Sigmoid colon (tissue), 6 donors: ENCODE measurements at regions not wholly inside any gene's neighbourhood (a gene's known extent, or its start where the extent isn't known, plus 50 kb on each side); places are given as distances from the start of the nearest gene placed in this dataset.

Experiments
- DNase-seq: peaks from one replicate; pipeline ENCODE4 v3.0.0-alpha.2; 2019
- H3K27ac ChIP-seq, 4 donors: fragments of 200-600 bp; sonication (generic); one replicate each; pipeline ENCODE4 v1.5.1; 2016 to 2019; ENCODE audit warnings: mild to moderate bottlenecking in 1 of 4
- H3K27me3 ChIP-seq, 3 donors: fragments of 200-600 bp; sonication (generic); one replicate each; pipeline ENCODE4 v1.5.1; 2019; ENCODE audit warnings: mild to moderate bottlenecking in 1 of 3
- H3K36me3 ChIP-seq, 4 donors: fragments of 200-600 bp; sonication (generic); one replicate each; pipeline ENCODE4 v1.5.1; 2016 to 2019
- H3K4me1 ChIP-seq, 4 donors: fragments of 200-600 bp; sonication (generic); one replicate each; pipeline ENCODE4 v1.5.1; 2017 to 2019
- H3K4me3 ChIP-seq, 4 donors: fragments of 200-600 bp; sonication (generic); one replicate each; pipeline ENCODE4 v1.5.1; 2017 to 2019; ENCODE audit warnings: mild to moderate bottlenecking in 2 of 4, moderate library complexity in 1 of 4
- H3K9me3 ChIP-seq, 4 donors: fragments of 200-600 bp in 3 of 4; sonication (generic) in 3 of 4; one replicate each; pipeline versions ENCODE4 v1.5.1 to v1.6.1; 2013 to 2019
- EP300 ChIP-seq, 4 donors: sonication (generic); formaldehyde crosslinking; IDR thresholded peaks; one replicate each; pipeline ENCODE4 v1.6.1; 2017; ENCODE audit warnings: antibody characterized with exemption in 4 of 4
- POLR2A ChIP-seq, 2 donors: fragments of 450-650 bp; IDR thresholded peaks; one replicate each; pipeline ENCODE4 v1.6.1; 2016; ENCODE audit warnings: antibody characterized with exemption in 2 of 2, mild to moderate bottlenecking in 2 of 2, moderate library complexity in 2 of 2
- POLR2AphosphoS5 ChIP-seq, 4 donors: sonication (generic); formaldehyde crosslinking; IDR thresholded peaks; one replicate each; pipeline ENCODE4 v1.6.1; 2017; ENCODE audit warnings: antibody characterized with exemption in 4 of 4
- WGBS, 2 donors: extraction: QIAGEN DNeasy Blood & Tissue Kit; methylation state at CpG; one replicate each; pipeline ENCODE4 v1.1.7; 2013; 5-methylcytosine and 5-hydroxymethylcytosine counted together
- intact Hi-C: fragments of 100-400 bp; cut with DNase I; formaldehyde crosslinking; loops from one replicate; pipeline ENCODE4 v1.15.1; 2023
- TF ChIP-seq, protein P1 (sequence below), 4 experiments: fragments of 450-650 bp in 3 of 4; fragments of 200-600 bp in 1 of 4; IDR thresholded peaks; one replicate each; pipeline ENCODE4 v1.5.1; 2016 to 2019; ENCODE audit warnings: antibody characterized with exemption in 4 of 4, mild to moderate bottlenecking in 3 of 4, moderate library complexity in 2 of 4
- donor health status: healthy with polysubstance abuse.
- donor health status: healthy.

DNA sequence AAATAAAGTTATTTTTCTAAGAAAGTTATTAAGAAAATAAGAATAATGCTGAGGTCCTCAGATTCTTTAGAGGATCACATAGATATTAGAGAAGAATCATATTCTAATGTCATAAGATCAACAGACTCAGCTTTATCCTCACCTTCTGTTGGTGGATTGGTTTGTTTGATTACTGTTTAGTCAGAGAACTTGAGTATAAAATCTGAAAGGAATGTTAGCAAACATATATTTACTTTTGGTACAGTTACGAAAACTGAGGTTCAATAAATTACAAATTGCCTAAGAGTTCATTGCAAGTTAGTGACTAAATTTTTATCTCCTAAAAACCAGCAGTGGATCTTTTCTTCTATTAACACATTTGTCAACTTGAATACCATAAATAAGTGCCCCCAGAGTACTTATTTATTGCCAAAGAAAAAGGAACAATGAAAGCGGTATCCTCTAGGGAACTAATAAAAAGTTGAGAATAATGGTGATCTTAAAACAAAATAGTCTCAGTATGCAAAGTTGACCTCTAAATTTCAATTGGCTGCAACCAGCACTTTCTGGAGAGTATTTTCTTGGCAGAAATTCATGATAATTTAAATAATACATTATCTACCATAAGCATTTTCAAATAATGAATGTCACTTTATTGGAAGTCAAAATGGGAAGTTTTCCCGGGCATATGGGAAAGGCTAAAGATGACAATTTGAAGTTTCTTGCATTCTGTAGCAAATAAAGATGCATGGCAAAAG is 296.8 kb downstream of the OTOL1 start:
- WGBS, 2 donors, result 74 to 87% methylated on average over 3 of the region's 3 CpGs
- intact Hi-C loops, result no loop called here
- Histone ChIP-seq H3K36me3 (no peaks in the 10 kb centered on the region), H3K4me1 (no peaks in the 10 kb centered on the region), H3K9me3 (no peaks in the 10 kb centered on the region), H3K27me3 (no peaks in the 10 kb centered on the region), H3K27ac (no peak overlapping the region), H3K4me3 (no peak overlapping the region)
- DNase-seq, result no peak
- TF ChIP-seq, protein P1, sequence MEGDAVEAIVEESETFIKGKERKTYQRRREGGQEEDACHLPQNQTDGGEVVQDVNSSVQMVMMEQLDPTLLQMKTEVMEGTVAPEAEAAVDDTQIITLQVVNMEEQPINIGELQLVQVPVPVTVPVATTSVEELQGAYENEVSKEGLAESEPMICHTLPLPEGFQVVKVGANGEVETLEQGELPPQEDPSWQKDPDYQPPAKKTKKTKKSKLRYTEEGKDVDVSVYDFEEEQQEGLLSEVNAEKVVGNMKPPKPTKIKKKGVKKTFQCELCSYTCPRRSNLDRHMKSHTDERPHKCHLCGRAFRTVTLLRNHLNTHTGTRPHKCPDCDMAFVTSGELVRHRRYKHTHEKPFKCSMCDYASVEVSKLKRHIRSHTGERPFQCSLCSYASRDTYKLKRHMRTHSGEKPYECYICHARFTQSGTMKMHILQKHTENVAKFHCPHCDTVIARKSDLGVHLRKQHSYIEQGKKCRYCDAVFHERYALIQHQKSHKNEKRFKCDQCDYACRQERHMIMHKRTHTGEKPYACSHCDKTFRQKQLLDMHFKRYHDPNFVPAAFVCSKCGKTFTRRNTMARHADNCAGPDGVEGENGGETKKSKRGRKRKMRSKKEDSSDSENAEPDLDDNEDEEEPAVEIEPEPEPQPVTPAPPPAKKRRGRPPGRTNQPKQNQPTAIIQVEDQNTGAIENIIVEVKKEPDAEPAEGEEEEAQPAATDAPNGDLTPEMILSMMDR (IDR thresholded peaks at IDR 0.05), result no peak
- TF ChIP-seq POLR2A (IDR thresholded peaks at IDR 0.05), result no peak

DNA sequence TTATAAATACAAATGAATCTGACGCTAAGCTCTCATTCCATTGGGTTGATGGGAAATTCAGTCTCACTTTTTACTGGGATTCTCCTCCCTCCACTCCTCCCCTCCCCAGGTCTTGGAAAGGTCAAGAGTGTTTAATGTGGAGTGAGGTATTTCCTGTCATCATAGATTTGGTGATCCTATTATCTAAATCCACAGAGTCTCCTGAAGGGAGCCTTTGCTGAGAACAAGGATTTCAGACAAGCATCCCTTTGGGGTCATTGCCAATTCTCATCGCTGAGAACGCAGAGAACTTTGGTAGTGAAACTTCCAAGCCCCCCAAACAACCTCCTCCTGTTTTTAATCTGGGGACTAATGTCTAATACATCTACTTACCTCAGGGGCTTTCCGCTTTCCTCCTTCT is 297.9 kb downstream of the OTOL1 start:
- Histone ChIP-seq H3K9me3 (no peaks in the 10 kb centered on the region), H3K4me1 (no peaks in the 10 kb centered on the region), H3K27ac (no peak overlapping the region), H3K4me3 (no peak overlapping the region), H3K27me3 (no peaks in the 10 kb centered on the region), H3K36me3 (no peaks in the 10 kb centered on the region)
- intact Hi-C loops, result no loop called here
- DNase-seq, result no peak
- TF ChIP-seq EP300 (IDR thresholded peaks at IDR 0.05) (no peak), POLR2A (IDR thresholded peaks at IDR 0.05) (no peak), POLR2AphosphoS5 (IDR thresholded peaks at IDR 0.05) (no peak)
- TF ChIP-seq, protein P1 (IDR thresholded peaks at IDR 0.05), result no peak
- 95 to 97% methylated on average over 4 of the region's 4 CpGs for WGBS, 2 donors

DNA sequence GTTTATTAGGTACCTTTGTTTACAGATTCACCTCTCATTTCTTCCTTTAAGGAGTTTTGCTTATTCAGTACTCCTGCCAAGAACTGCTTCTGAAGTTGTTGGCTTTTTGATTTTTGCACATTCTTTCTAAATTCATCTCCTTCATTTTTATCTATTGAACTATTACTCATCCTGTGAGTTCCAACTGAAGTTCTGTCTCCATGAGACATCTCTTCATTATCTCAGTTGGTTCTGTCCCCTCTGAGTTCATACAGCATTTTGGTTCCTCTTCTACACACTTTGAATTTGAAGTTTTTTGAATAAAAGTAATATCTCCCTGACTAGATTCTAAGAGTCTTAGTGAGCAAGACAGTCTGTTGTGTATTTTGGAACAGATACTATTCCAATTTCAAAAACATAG is 299.7 kb downstream of the OTOL1 start:
- no peaks in the 10 kb centered on the region for H3K4me1 ChIP-seq
- TF ChIP-seq POLR2AphosphoS5 (IDR thresholded peaks at IDR 0.05) (no peak), EP300 (IDR thresholded peaks at IDR 0.05) (no peak)
- TF ChIP-seq, protein P1 (IDR thresholded peaks at IDR 0.05), result no peak
- intact Hi-C loops, result no loop called here
- H3K4me3 ChIP-seq, result no peak overlapping the region
- H3K9me3 ChIP-seq, result no peaks in the 10 kb centered on the region
- no peak for DNase-seq
- no peak overlapping the region for H3K27ac ChIP-seq
- H3K27me3 ChIP-seq, result no peaks in the 10 kb centered on the region
- H3K36me3 ChIP-seq, result no peaks in the 10 kb centered on the region

DNA sequence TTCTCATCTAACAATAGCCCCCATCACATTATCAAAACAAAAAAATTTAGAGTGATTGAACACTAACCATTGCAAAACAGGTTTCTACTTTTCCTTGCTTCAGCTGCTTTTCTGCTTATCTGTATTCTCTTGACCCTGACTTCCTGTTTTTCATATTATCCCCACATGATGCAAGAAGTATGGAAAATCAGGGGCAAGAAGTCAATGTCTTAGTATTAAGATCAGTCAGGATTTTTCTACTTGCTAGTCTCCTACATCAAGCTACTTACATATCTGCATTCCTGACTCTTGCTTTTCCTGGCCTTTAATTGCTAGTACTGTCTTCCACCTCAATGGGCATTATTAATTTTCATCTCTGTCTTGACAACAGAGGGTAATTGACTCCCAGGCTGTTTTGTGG is 300.2 kb downstream of the OTOL1 start:
- H3K36me3 ChIP-seq, result no peaks in the 10 kb centered on the region
- H3K9me3 ChIP-seq, result no peaks in the 10 kb centered on the region
- no peaks in the 10 kb centered on the region for H3K27me3 ChIP-seq
- TF ChIP-seq POLR2A (IDR thresholded peaks at IDR 0.05), result no peak
- TF ChIP-seq, protein P1 (IDR thresholded peaks at IDR 0.05), result no peak
- TF ChIP-seq EP300 (IDR thresholded peaks at IDR 0.05), result no peak
- TF ChIP-seq POLR2AphosphoS5 (IDR thresholded peaks at IDR 0.05), result no peak
- H3K4me3 ChIP-seq, result no peak overlapping the region
- no peak for DNase-seq
- no peak overlapping the region for H3K27ac ChIP-seq
- H3K4me1 ChIP-seq, result no peaks in the 10 kb centered on the region
- intact Hi-C loops, result no loop called here

DNA sequence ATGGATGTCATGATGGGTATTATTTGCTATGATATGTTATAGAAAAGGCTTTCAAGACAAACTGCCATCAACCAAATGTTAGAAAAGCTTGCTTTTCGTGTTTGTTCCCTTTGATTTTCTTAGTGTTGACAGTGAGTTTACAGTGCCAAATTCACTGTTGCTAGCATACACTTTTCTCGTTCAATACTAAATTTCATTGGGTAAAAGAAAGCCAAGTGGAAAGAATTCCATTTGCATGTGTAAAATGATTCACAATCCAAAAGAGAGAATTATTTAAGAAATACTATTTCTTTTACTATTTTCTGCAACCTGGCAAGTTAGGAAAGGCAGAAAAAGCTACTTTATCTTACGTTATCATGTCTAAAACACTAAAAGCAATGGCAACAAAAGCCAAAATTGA is 301.4 kb downstream of the OTOL1 start:
- 72 to 85% methylated on average over 3 of the region's 3 CpGs for WGBS, 2 donors
- no peak overlapping the region for H3K27ac ChIP-seq
- no peak for TF ChIP-seq EP300 (IDR thresholded peaks at IDR 0.05)
- TF ChIP-seq POLR2AphosphoS5 (IDR thresholded peaks at IDR 0.05), result no peak
- no peak for TF ChIP-seq POLR2A (IDR thresholded peaks at IDR 0.05)
- TF ChIP-seq, protein P1 (IDR thresholded peaks at IDR 0.05), result no peak
- no peak for DNase-seq
- intact Hi-C loops, result no loop called here
- H3K36me3 ChIP-seq, result no peaks in the 10 kb centered on the region
- no peak overlapping the region for H3K4me3 ChIP-seq
- H3K4me1 ChIP-seq, result no peaks in the 10 kb centered on the region
- no peaks in the 10 kb centered on the region for H3K9me3 ChIP-seq
- H3K27me3 ChIP-seq, result no peaks in the 10 kb centered on the region
